ENCODE measurements at regions not wholly inside any gene's neighbourhood (a gene's known extent, or its start where the extent isn't known, plus 50 kb on each side); places are given as distances from the start of the nearest gene placed in this dataset.

DNA sequence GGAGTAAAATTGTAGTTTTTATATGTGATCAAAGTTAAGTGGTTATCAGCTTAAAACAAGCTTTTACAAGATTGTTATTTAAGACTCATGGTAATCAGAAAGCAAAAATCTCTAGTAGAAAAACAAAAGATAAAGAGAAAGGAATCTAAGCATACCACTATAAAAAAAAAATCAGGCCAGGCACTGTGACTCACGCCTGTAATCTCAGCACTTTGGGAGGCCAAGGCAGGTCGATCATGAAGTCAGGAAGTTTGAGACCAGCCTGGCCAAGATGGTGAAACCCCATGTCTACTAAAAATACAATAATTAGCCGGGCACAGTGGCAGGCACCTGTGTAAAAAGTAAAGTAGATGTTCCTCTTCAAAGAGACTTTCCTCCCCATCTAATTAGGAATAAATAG, 265.9 kb upstream of the NRP1 start:
- TF ChIP-seq, protein P1, sequence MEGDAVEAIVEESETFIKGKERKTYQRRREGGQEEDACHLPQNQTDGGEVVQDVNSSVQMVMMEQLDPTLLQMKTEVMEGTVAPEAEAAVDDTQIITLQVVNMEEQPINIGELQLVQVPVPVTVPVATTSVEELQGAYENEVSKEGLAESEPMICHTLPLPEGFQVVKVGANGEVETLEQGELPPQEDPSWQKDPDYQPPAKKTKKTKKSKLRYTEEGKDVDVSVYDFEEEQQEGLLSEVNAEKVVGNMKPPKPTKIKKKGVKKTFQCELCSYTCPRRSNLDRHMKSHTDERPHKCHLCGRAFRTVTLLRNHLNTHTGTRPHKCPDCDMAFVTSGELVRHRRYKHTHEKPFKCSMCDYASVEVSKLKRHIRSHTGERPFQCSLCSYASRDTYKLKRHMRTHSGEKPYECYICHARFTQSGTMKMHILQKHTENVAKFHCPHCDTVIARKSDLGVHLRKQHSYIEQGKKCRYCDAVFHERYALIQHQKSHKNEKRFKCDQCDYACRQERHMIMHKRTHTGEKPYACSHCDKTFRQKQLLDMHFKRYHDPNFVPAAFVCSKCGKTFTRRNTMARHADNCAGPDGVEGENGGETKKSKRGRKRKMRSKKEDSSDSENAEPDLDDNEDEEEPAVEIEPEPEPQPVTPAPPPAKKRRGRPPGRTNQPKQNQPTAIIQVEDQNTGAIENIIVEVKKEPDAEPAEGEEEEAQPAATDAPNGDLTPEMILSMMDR (IDR thresholded peaks at IDR 0.05): no peak
- TF ChIP-seq POLR2A (IDR thresholded peaks at IDR 0.05) (no peak), EP300 (IDR thresholded peaks at IDR 0.05) (no peak), POLR2AphosphoS5 (IDR thresholded peaks at IDR 0.05) (no peak)

Measured in stomach (tissue), 4 donors.